ENCODE measurements at regions not wholly inside any gene's neighbourhood (a gene's known extent, or its start where the extent isn't known, plus 50 kb on each side); places are given as distances from the start of the nearest gene placed in this dataset.

DNA sequence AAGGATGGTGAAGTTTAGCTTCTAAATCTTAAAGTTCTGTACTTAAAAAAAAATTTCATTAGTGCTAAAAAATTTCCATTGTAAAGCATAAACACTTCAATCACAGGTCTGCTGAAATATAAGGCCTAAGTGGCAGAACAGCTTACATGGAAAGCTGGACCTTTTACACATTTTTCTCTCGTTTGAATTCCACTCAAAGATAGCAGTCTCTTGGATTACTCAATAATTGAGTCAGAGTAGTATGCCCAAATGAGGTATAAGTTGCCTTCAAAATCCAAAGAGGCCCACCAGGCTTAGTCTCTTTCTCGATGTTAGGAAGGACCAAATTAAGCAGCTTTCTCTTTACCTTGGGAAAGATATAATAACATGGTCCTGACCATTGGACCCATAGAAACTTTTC is 220.4 kb upstream of the CWC22 start:
- no peak overlapping the region for H3K14ac ChIP-seq (ENCODE audit: insufficient read depth, low read length)
- no peaks in the 10 kb centered on the region for H3K79me1 ChIP-seq (ENCODE audit: insufficient read depth, low read depth, low read length, poor library complexity, severe bottlenecking)
- no peaks in the 10 kb centered on the region for H3K4me1 ChIP-seq (ENCODE audit: insufficient read depth, low read length)
- WGBS (ENCODE audit: extremely low coverage, insufficient read length, low lambda C conversion rate) = no CpG with 5 or more reads among the region's 2 CpGs
- no peak overlapping the region for H3T11ph ChIP-seq (ENCODE audit: low read length)
- no peaks in the 10 kb centered on the region for H3K4me1 Mint-ChIP-seq
- H3K4me3 Mint-ChIP-seq = no peak overlapping the region
- H2BK120ac ChIP-seq (ENCODE audit: low read depth, low read length, poor library complexity, severe bottlenecking) = no peak overlapping the region
- no peak overlapping the region for H4K8ac ChIP-seq (replicated peaks; ENCODE audit: insufficient read length, low read depth, low read length)
- no peaks in the 10 kb centered on the region for H3K79me2 ChIP-seq (ENCODE audit: insufficient read depth, low read length)
- no peaks in the 10 kb centered on the region; the same call in 1 of the 2 replicates for H3K27me3 Mint-ChIP-seq (ENCODE audit: low read depth)
- H3K4ac ChIP-seq (ENCODE audit: low read depth, low read length) = no peak overlapping the region
- H4K5ac ChIP-seq (ENCODE audit: insufficient read length, low read depth, low read length) = no peak overlapping the region
- no peak overlapping the region for H3K27ac Mint-ChIP-seq
- H3K56ac ChIP-seq (ENCODE audit: insufficient read length, low read depth, low read length) = no peak overlapping the region
- H2BK5ac ChIP-seq (ENCODE audit: insufficient read length, low read length) = no peak overlapping the region
- no peaks in the 10 kb centered on the region for H3K27me3 ChIP-seq (ENCODE audit: insufficient read depth, low read length)
- TF ChIP-seq, protein P1, sequence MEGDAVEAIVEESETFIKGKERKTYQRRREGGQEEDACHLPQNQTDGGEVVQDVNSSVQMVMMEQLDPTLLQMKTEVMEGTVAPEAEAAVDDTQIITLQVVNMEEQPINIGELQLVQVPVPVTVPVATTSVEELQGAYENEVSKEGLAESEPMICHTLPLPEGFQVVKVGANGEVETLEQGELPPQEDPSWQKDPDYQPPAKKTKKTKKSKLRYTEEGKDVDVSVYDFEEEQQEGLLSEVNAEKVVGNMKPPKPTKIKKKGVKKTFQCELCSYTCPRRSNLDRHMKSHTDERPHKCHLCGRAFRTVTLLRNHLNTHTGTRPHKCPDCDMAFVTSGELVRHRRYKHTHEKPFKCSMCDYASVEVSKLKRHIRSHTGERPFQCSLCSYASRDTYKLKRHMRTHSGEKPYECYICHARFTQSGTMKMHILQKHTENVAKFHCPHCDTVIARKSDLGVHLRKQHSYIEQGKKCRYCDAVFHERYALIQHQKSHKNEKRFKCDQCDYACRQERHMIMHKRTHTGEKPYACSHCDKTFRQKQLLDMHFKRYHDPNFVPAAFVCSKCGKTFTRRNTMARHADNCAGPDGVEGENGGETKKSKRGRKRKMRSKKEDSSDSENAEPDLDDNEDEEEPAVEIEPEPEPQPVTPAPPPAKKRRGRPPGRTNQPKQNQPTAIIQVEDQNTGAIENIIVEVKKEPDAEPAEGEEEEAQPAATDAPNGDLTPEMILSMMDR (conservative IDR thresholded peaks at IDR 0.05) = no peak
- H2BK12ac ChIP-seq (ENCODE audit: insufficient read length, low read depth, low read length) = no peak overlapping the region
- no peak overlapping the region for H3K4me2 ChIP-seq (ENCODE audit: insufficient read depth, insufficient read length, low read length)
- H3K9me3 ChIP-seq (ENCODE audit: control insufficient read depth, low read depth, low read length) = peaks cover 5% of the 10 kb centered on the region
- H3K9me3 Mint-ChIP-seq = peaks cover 19 to 21% of the 10 kb centered on the region in 2 experiments
- no peak overlapping the region for H3K9ac ChIP-seq (ENCODE audit: extremely low read depth, insufficient read length, low read length)
- H3K18ac ChIP-seq (ENCODE audit: insufficient read length, low read depth, low read length) = no peak overlapping the region
- H3K23me2 ChIP-seq (ENCODE audit: insufficient read length, low read depth, low read length, poor library complexity, severe bottlenecking) = no peaks in the 10 kb centered on the region
- H2BK15ac ChIP-seq (ENCODE audit: low read depth, low read length) = no peak overlapping the region
- H3K36me3 Mint-ChIP-seq (ENCODE audit: insufficient read depth in 1 of 3, low read depth in 3 of 3) = peaks cover 11 to 27% (median 20%) of the 10 kb centered on the region in 3 experiments
- H2AFZ ChIP-seq (ENCODE audit: low read length) = no peak overlapping the region
- DNase-seq = no peak
- H4K20me1 ChIP-seq (ENCODE audit: control insufficient read depth, insufficient read depth, insufficient read length) = no peaks in the 10 kb centered on the region
- H3K23ac ChIP-seq (ENCODE audit: insufficient read length, low read depth, low read length) = no peak overlapping the region
- no peak overlapping the region for H2BK20ac ChIP-seq (ENCODE audit: low read depth, low read length, poor library complexity, severe bottlenecking)
- H2AK5ac ChIP-seq (ENCODE audit: insufficient read length, low read length) = no peak overlapping the region
- H4K91ac ChIP-seq (ENCODE audit: insufficient read length, low read depth, low read length) = no peak overlapping the region
- H3K27ac ChIP-seq (ENCODE audit: insufficient read length, low read depth, low read length) = no peak overlapping the region

All from H9 (cell line).